A172 (cell line): ENCODE measurements at regions not wholly inside any gene's neighbourhood (a gene's known extent, or its start where the extent isn't known, plus 50 kb on each side); places are given as distances from the start of the nearest gene placed in this dataset.
"Not testable (repeated sequence)": the region's sequence is repeated elsewhere in the genome, so short reads cannot be mapped to it uniquely, and the experiment has no call there.

Experiments
- DNase-seq: peaks from one replicate; pipeline ENCODE4 v3.0.0-alpha.2; 2015; ENCODE audit warnings: low spot score

- peak; percentile 80 for DNase-seq
These were observed 95.2 kb upstream of the PCED1B start for GRCh38 chr12:46983959-46984841.

GRCh38 chr12:46985816-46986215 is 93.6 kb upstream of the PCED1B start:
- no peak for DNase-seq

- DNase-seq = not testable (repeated sequence)
These were observed 91.3 kb upstream of the PCED1B start for GRCh38 chr12:46988122-46988521.

- DNase-seq = no peak
These were observed 89.2 kb upstream of the PCED1B start for GRCh38 chr12:46990211-46990610.

- DNase-seq = not testable (repeated sequence)
These were observed 87.4 kb upstream of the PCED1B start for GRCh38 chr12:46992051-46992450.

GRCh38 chr12:46998811-46999368 is 80.5 kb upstream of the PCED1B start:
- peak; percentile 65 for DNase-seq

GRCh38 chr12:47004634-47005033 is 74.8 kb upstream of the PCED1B start:
- no peak for DNase-seq

- DNase-seq = no peak
These were observed 72.4 kb upstream of the PCED1B start for GRCh38 chr12:47007048-47007447.

GRCh38 chr12:47012552-47012951 is 66.9 kb upstream of the PCED1B start:
- DNase-seq = no peak

- DNase-seq = peak; percentile 85
These were observed 64.9 kb upstream of the PCED1B start for GRCh38 chr12:47014474-47014873.

GRCh38 chr12:47015381-47015780 is 64.0 kb upstream of the PCED1B start:
- DNase-seq = no peak

GRCh38 chr12:47017041-47017713 is 62.2 kb upstream of the PCED1B start:
- no peak for DNase-seq

- DNase-seq = peak; percentile 85
These were observed 61.4 kb upstream of the PCED1B start for GRCh38 chr12:47017901-47018475.

GRCh38 chr12:47020211-47020821 is 59.1 kb upstream of the PCED1B start:
- no peak for DNase-seq

- DNase-seq = peak; percentile 93
These were observed 58.1 kb upstream of the PCED1B start for GRCh38 chr12:47021298-47021697.

- DNase-seq = peak; percentile 79
These were observed 57.1 kb upstream of the PCED1B start for GRCh38 chr12:47022296-47022695.

- peak; percentile 39 for DNase-seq
These were observed 56.1 kb upstream of the PCED1B start for GRCh38 chr12:47023311-47023710.

- no peak for DNase-seq
These were observed 55.5 kb upstream of the PCED1B start for GRCh38 chr12:47023953-47024352.

- DNase-seq = no peak
These were observed 55.0 kb upstream of the PCED1B start for GRCh38 chr12:47024463-47024862.

- DNase-seq = no peak
These were observed 54.1 kb upstream of the PCED1B start for GRCh38 chr12:47025349-47025748.

GRCh38 chr12:47025798-47026197 is 53.6 kb upstream of the PCED1B start:
- no peak for DNase-seq

GRCh38 chr12:47026291-47026690 is 53.1 kb upstream of the PCED1B start:
- DNase-seq = no peak
